Cardiac fibroblast (primary cell): ENCODE measurements at regions not wholly inside any gene's neighbourhood (a gene's known extent, or its start where the extent isn't known, plus 50 kb on each side); places are given as distances from the start of the nearest gene placed in this dataset.
A peak's percentile ranks its signal among the peaks of the same experiment; 100 is the strongest.
"Not testable (repeated sequence)": the region's sequence is repeated elsewhere in the genome, so short reads cannot be mapped to it uniquely, and the experiment has no call there.

Source experiments
- DNase-seq, 2 donors: peaks; one replicate each; pipeline versions ENCODE4 v3.0.0 to v3.0.0-alpha.2; 2010; ENCODE audit warnings: low read depth in 2 of 2
- H3K4me3 ChIP-seq, 2 donors: replicated peaks in 1 of 2; 1 replicate in 1 of 2; 2 replicates in 1 of 2; pipeline ENCODE4 v1.5.1; 2011; ENCODE audit warnings: low read depth in 2 of 2, low read length in 2 of 2, mild to moderate bottlenecking in 2 of 2, moderate library complexity in 1 of 2

DNA sequence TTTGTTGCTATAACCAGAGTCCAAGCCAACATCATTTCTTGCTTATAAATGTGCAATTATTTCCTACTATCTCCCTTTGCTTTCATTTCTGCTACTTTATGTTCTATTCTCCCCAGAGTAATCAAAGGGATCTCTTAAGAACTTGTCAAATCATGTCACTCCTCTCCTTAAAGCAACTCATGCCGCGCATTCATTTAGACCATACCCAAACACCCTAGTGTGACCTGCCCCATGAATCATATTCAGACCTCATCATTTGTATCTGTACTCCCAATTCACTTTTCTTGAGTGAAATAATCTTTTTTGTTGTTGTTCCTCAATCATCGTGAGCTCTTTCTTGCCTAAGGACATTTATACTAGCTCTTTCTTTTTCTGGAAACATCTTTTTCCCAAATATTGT is 151.8 kb downstream of the SYT15 start:
- not testable (repeated sequence) for DNase-seq

GRCh38 chr10:46733635-46734261 is 154.8 kb downstream of the SYT15 start:
- DNase-seq, H3K4me3 ChIP-seq: not testable (repeated sequence)

More for the DNA sequence above, 151.8 kb downstream of the SYT15 start:
- not testable (repeated sequence) for H3K4me3 ChIP-seq

DNA sequence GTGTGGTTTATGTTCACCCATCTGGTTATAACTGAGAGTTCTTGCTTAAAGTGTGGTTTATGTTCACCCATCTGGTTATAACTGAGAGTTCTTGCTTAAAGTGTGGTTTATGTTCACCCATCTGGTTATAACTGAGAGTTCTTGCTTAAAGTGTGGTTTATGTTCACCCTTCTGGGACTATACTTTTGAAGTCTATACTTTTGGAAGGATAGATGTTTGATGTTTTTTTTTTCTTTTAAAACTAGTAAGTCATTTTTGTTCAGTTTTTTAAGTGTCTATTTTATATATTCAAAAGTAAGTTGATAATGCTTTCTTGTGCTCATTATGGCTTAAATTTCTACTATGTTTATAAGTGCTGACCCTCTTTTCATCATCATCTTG is 155.3 kb downstream of the SYT15 start:
- not testable (repeated sequence) for H3K4me3 ChIP-seq, DNase-seq

GRCh38 chr10:46739919-46740318 is 161.0 kb downstream of the SYT15 start:
- DNase-seq, H3K4me3 ChIP-seq: not testable (repeated sequence)

DNA sequence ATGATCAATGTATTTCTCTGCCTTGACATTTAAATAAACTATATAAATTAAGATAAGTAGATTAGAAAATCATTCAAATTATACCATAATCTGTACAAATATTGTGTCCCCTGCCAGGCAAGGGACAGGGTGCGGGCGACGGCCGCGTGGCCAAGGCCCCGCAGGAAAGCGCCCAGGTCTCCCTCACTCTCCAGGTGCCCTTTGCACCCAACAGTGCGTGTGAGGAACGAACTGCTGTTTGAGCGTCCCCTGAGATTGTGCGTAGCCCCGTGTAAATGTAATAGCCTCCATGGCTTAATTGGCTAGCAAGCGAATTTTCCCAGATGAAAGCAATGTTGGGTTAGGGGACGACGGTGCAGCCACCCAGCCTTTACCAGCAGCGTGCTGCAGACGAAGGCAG is 161.4 kb downstream of the SYT15 start:
- not testable (repeated sequence) for DNase-seq, H3K4me3 ChIP-seq

DNA sequence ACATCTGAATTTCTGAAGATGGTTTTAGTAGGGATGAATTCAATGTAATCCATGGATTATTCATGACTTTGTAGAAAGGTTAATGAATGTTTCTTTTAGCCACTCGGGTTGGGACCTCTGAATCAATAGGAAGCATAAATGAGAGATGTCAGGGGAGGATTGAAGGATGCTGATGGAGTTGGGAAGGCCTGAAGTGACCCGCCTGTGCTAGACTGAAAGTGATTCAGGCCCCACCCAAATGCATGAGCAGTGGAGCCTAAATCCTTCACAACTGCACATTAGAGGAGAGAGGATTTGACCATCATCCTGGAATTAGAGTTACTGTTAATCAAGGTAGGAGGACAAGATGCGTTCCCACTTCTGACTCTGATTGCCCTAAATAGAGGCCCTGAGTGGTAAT is 162.2 kb upstream of the PTPN20 start:
- not testable (repeated sequence) for DNase-seq, H3K4me3 ChIP-seq

DNA sequence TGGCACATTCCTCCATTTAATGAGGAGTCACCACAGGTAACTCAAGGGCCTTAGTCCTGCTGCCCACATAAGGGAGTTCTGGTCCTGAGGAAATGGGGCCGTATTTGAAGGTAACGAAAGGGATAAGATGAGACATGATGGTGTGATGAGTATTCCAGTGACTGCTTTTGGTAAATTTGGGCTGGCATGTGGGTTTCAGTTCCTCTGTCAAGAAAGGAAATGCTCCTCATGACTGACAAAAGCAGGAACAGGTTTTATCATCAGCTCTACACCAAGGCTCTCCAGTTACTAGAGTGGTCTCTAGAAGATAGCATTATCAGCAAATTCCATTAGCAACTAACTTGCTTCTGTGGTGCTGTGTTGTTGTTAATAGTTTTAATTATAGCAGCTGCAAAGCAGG is 161.8 kb upstream of the PTPN20 start:
- not testable (repeated sequence) for H3K4me3 ChIP-seq, DNase-seq

DNA sequence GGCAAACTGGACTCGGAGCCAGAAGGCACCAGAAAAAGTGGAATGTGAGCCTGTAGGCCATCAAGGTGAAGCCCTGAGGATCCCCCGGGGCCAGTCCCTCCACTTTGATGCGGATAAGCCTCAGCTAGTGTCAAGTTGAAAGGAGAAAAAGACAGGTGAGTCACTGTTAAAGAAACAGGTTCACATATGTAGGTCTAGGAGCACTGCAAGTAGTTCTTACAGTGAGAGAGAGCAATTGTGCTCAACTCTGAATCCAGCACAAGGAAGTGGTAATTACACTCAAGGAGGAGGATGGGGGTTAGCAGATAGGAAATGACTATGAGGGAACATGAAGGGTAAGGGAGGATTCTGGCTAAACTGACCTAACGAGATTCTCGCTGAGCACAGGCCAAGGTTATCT is 157.5 kb upstream of the PTPN20 start:
- DNase-seq, H3K4me3 ChIP-seq: not testable (repeated sequence)

DNA sequence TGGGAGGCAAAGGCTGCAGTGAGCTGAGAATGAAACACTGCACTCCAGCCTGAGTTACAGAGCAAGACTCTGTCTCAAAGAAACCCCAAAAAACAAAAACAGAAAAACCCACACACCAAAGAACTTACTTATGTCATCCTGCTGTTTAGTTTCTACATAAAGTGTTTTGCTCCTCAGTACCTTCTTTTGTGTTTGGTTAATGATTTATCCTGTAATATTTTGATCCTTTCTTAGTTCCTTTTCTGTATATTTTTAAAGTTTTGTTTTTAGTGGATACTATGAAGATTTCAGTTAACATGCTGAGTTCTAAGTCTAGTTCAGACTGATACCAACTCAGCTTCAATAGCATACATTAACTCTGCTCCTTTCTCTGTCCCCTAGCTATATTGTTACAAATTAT is 149.8 kb upstream of the PTPN20 start:
- not testable (repeated sequence) for H3K4me3 ChIP-seq, DNase-seq

GRCh38 chr10:46768515-46769291 is 142.5 kb upstream of the PTPN20 start:
- not testable (repeated sequence) for DNase-seq, H3K4me3 ChIP-seq

DNA sequence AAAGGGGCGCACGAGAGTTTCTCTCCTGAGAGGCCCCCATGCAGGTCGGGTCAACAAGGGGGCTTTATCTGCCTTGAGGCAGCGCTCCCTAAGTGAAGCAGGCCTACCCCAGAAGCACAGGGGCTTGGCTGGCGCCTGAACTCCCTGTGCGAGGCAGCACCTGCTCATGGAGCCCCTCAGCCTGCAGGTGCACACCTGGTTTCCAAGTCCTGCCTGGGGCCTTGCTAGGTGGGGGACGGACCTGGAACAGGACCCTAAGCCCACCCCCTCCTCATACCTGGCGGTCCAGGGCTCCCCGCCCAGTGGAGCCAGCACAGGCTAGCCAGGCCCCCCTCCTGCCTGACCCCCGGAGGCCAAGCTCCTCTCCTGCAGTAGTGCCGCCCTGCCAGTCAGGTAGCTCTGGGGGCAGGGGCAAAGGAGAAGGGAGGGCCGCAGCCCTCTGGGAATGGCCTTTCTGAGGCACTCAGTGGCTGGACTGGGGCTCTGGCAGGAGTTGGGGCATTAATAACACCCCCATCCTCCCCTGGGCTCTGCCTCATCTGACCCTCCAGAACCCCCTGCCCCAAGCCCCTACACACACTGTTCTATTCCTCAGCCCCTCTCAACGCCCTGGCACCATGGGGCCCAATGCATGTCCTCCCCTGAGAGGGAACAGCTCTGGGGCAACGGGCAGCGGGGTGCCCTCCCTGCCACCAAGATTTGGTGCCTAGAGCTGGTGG is 137.9 kb upstream of the PTPN20 start:
- not testable (repeated sequence) for H3K4me3 ChIP-seq, DNase-seq

- not testable (repeated sequence) for DNase-seq
Measured at GRCh38 chr10:46773897-46774236, 137.4 kb upstream of the PTPN20 start.

GRCh38 chr10:46774366-46774765 is 136.9 kb upstream of the PTPN20 start:
- not testable (repeated sequence) for H3K4me3 ChIP-seq, DNase-seq

More at GRCh38 chr10:46773897-46774236, 137.4 kb upstream of the PTPN20 start:
- not testable (repeated sequence) for H3K4me3 ChIP-seq

DNA sequence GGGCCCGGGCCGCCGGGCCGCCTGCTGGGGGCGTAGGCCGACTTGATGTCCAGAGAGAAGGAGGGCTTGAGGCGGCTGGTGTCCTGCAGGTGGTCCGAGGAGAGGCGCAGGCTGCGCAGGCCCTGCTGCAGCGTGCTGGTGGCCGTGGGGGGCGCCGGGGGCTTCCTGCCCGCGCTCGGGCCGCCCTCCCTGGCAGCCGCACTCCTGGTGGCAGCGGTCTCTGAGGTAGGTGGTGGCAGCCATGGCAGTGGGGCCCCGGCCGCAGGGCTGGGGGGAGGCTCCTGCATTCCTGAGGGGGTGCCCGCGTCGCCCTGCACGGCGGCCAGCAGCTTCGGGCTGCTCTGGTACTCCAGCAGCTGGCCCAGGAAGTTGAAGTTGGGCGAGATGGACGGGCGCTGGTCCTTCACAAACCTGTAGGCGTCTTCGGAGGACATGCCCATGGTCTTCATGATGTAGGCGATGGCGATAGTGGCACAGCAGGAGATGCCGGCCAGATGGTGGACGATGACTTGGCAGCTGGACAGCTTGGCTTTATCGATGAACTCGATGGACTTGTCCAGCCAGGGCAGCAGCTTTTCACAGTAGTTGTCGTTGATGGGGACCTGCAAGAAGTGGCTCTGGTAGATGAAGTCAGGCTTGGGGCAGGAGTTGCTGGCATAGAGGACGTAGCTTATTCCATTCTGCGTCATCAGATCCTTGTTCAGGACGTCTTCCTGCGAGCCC is 136.1 kb upstream of the PTPN20 start:
- DNase-seq = not testable (repeated sequence)

DNA sequence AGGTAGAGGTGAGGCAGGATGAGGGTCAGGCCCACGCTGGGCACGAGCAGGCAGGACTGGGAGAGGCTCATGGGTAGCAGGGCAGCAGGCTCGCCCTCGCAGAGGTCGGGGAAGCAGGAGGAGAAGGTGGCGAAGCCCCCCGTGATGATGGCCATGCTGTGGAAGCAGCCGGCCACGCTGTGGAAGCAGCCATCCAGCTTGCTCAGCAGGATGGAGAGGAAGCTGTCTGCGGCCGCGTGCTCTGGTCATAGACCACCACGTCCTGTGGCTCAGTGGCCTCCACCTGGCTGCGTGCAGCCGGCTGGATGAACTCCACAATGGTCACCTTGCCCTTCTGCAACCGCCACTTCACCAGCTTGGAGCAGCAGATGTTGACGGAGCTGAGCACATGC is 135.6 kb upstream of the PTPN20 start:
- H3K4me3 ChIP-seq, DNase-seq: not testable (repeated sequence)

More for the DNA sequence above, 136.1 kb upstream of the PTPN20 start:
- not testable (repeated sequence) for H3K4me3 ChIP-seq

- peak; percentile 9 to 65 for DNase-seq
- H3K4me3 ChIP-seq = not testable (repeated sequence)
Measured at GRCh38 chr10:46779571-46779970, 131.7 kb upstream of the PTPN20 start.

GRCh38 chr10:46780164-46780563 is 131.1 kb upstream of the PTPN20 start:
- H3K4me3 ChIP-seq = not testable (repeated sequence)
- DNase-seq = peak; percentile 26 to 66

GRCh38 chr10:46781001-46781400 is 130.2 kb upstream of the PTPN20 start:
- not testable (repeated sequence) for H3K4me3 ChIP-seq
- DNase-seq = peak in 1 of 2 donors; percentile 41
